Prostate gland (tissue), 2 donors: ENCODE measurements at regions not wholly inside any gene's neighbourhood (a gene's known extent, or its start where the extent isn't known, plus 50 kb on each side); places are given as distances from the start of the nearest gene placed in this dataset.

Experiments
- CTCF ChIP-seq, 4 experiments: fragments of 200-600 bp in 2 of 4; fragments of 450-650 bp in 2 of 4; sonication (generic) in 2 of 4; IDR thresholded peaks; 1 replicate in 3 of 4; 2 replicates in 1 of 4; pipeline ENCODE4 v1.5.1; 2016 to 2019; ENCODE audit warnings: antibody characterized with exemption in 4 of 4, mild to moderate bottlenecking in 2 of 4, moderate library complexity in 2 of 4
- POLR2A ChIP-seq: fragments of 450-650 bp; IDR thresholded peaks from one replicate; pipeline ENCODE4 v1.6.1; 2016; ENCODE audit warnings: antibody characterized with exemption, mild to moderate bottlenecking

GRCh38 chr20:22502731-22503191, 81.6 kb downstream of the FOXA2 start:
- TF ChIP-seq POLR2A: no peak
- TF ChIP-seq CTCF (IDR thresholded peaks at IDR 0.05): no peak
